GM23248 (cell line): ENCODE measurements at regions not wholly inside any gene's neighbourhood (a gene's known extent, or its start where the extent isn't known, plus 50 kb on each side); places are given as distances from the start of the nearest gene placed in this dataset.

ENCODE experiments used
- EZH2 ChIP-seq: fragments of 200-600 bp; sonication (generic); IDR thresholded peaks from 2 replicates; pipeline ENCODE4 v1.6.1; 2018; ENCODE audit warnings: antibody characterized with exemption, mild to moderate bottlenecking; ENCODE audit not compliant: insufficient read depth, poor library complexity, severe bottlenecking
- EZH2phosphoT487 ChIP-seq: fragments of 200-600 bp; sonication (generic); IDR thresholded peaks from 2 replicates; pipeline ENCODE4 v1.6.1; 2018; ENCODE audit warnings: antibody characterized with exemption, moderate library complexity, mild to moderate bottlenecking, low read depth; ENCODE audit not compliant: insufficient read depth

- TF ChIP-seq EZH2 = no peak
- TF ChIP-seq EZH2phosphoT487 = no peak
Measured at GRCh38 chr13:90835826-90836225, 511.7 kb upstream of the MIR17HG start.
